ENCODE measurements at regions not wholly inside any gene's neighbourhood (a gene's known extent, or its start where the extent isn't known, plus 50 kb on each side); places are given as distances from the start of the nearest gene placed in this dataset.

DNA sequence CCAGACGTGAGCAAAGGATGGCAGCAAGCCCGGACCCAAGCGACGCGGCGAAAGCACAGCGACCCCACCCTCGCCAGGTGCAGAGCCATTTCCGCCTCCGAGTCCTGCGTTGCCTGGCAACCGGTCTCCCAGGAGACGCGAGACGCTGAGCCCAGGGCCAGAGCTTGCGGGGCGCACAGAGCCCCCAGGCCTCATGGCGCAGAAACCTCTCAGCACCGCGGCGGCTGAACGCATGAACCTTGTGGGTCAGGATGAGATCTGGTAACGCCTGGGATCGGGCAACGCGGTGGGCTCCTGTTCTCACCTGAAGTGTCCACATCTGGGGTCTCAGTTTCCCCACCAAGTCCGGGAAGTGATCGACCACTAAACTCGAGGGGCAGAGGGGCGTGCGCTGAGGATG, 77.7 kb downstream of the ANKRD60 start:
- TF ChIP-seq CTCF (IDR thresholded peaks at IDR 0.05; ENCODE audit: insufficient read depth, low read depth, low read length) = no peak
- no peak overlapping the region for H3K4me3 ChIP-seq (ENCODE audit: low read depth, low read length)
- DNase-seq (ENCODE audit: low read depth) = no peak

- no peak overlapping the region for H3K4me3 ChIP-seq (ENCODE audit: low read depth, low read length)
- TF ChIP-seq CTCF (IDR thresholded peaks at IDR 0.05; ENCODE audit: insufficient read depth, low read depth, low read length) = no peak
- DNase-seq (ENCODE audit: low read depth) = no peak
Measured at GRCh38 chr20:58149437-58150091, 78.9 kb downstream of the ANKRD60 start.

- H3K4me3 ChIP-seq (ENCODE audit: low read depth, low read length) = no peak overlapping the region
- no peak for DNase-seq (ENCODE audit: low read depth)
- no peak for TF ChIP-seq CTCF (IDR thresholded peaks at IDR 0.05; ENCODE audit: insufficient read depth, low read depth, low read length)
Measured at GRCh38 chr20:58148891-58149290, 79.6 kb downstream of the ANKRD60 start.

DNA sequence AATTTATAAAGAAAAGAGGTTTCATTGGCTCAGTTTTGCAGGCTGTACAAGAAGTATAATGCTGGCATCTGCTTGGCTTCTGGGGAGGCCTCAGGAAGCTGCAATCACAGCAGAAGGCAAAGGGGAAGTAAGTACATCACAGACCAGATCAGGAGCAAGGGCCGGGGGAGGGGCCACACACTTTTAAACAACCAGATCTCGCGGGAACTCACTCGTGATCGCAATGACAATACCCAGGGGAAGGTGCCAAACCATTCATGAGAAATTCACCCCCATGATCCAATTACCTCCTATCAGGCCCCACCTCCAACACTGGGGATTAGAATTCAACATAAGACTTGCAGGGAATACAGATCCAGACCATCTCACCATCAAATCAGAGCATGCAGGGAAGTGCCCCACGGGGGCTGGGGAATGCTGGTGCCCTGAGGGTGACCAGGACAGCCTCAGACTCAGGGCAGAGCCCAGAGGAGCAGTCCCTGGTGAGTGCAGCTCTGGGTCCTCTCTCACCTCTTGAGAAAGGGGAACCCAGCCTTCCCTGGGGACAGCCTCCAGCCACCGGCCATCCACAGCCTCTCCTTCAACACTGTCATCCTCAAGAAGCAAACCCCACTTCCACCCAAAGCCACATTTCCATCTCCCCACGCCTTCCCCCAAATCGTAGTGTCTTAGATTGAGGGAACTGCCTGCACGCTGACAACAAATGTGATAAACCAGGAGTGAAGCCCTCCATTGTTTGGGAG, 80.7 kb downstream of the ANKRD60 start:
- no peak for TF ChIP-seq CTCF (IDR thresholded peaks at IDR 0.05; ENCODE audit: insufficient read depth, low read depth, low read length)
- no peak for DNase-seq (ENCODE audit: low read depth)
- no peak overlapping the region for H3K4me3 ChIP-seq (ENCODE audit: low read depth, low read length)

- DNase-seq (ENCODE audit: low read depth) = no peak
- TF ChIP-seq CTCF (IDR thresholded peaks at IDR 0.05; ENCODE audit: insufficient read depth, low read depth, low read length) = no peak
- H3K4me3 ChIP-seq (ENCODE audit: low read depth, low read length) = no peak overlapping the region
Measured at GRCh38 chr20:58146746-58147140, 81.7 kb downstream of the ANKRD60 start.

- no peak for DNase-seq (ENCODE audit: low read depth)
Measured at GRCh38 chr20:58146081-58146745, 82.2 kb downstream of the ANKRD60 start.

More at GRCh38 chr20:58146081-58146745, 82.2 kb downstream of the ANKRD60 start:
- TF ChIP-seq CTCF (IDR thresholded peaks at IDR 0.05; ENCODE audit: insufficient read depth, low read depth, low read length) = no peak
- no peak overlapping the region for H3K4me3 ChIP-seq (ENCODE audit: low read depth, low read length)
